ENCODE measurements at regions not wholly inside any gene's neighbourhood (a gene's known extent, or its start where the extent isn't known, plus 50 kb on each side); places are given as distances from the start of the nearest gene placed in this dataset.

DNA sequence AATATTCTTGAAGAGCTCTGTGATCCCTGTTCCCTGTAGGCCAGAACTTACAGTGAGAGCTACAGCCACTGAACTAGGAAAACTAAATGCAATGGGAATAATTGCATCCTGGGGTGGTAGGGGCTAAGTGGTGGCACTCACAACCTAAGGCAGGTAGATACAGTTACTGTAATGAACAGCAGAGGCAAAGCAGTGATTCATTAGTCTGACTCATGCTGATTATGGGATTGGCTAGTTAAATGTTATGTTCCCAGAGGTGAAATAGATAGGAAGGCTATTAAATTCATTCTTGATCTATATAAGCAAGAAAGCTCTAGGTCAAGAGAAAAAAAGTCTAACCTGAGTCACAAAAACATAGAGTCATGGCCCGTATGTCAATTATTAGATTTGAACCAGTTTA is 173.1 kb upstream of the MALRD1 start:
- TF ChIP-seq, protein P1, sequence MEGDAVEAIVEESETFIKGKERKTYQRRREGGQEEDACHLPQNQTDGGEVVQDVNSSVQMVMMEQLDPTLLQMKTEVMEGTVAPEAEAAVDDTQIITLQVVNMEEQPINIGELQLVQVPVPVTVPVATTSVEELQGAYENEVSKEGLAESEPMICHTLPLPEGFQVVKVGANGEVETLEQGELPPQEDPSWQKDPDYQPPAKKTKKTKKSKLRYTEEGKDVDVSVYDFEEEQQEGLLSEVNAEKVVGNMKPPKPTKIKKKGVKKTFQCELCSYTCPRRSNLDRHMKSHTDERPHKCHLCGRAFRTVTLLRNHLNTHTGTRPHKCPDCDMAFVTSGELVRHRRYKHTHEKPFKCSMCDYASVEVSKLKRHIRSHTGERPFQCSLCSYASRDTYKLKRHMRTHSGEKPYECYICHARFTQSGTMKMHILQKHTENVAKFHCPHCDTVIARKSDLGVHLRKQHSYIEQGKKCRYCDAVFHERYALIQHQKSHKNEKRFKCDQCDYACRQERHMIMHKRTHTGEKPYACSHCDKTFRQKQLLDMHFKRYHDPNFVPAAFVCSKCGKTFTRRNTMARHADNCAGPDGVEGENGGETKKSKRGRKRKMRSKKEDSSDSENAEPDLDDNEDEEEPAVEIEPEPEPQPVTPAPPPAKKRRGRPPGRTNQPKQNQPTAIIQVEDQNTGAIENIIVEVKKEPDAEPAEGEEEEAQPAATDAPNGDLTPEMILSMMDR (IDR thresholded peaks at IDR 0.05; ENCODE audit: low read length), result no peak
- no peak for TF ChIP-seq EZH2 (IDR thresholded peaks at IDR 0.05; ENCODE audit: borderline replicate concordance, low read length)
